GM12878 (cell line): ENCODE measurements at regions not wholly inside any gene's neighbourhood (a gene's known extent, or its start where the extent isn't known, plus 50 kb on each side); places are given as distances from the start of the nearest gene placed in this dataset.

Experiments
- EZH2 ChIP-seq: IDR thresholded peaks from 2 replicates; pipeline ENCODE4 v1.6.1; 2012; ENCODE audit warnings: low read depth, mild to moderate bottlenecking, control low read depth, inconsistent platforms, low read length, borderline replicate concordance; ENCODE audit not compliant: control insufficient read depth
- TF ChIP-seq, protein P1 (sequence below), 3 experiments: IDR thresholded peaks in 2 of 3; conservative IDR thresholded peaks in 1 of 3; 2 replicates each; pipeline ENCODE4 v1.5.1; 2011; ENCODE audit warnings: low read depth in 3 of 3, low read length in 3 of 3, mild to moderate bottlenecking in 3 of 3, control low read depth in 2 of 3, moderate library complexity in 2 of 3, inconsistent platforms in 1 of 3, mixed read lengths in 1 of 3; ENCODE audit not compliant: control insufficient read depth in 2 of 3, insufficient read depth in 1 of 3; ENCODE audit errors: extremely low read depth in 1 of 3
- TF ChIP-seq, protein P2 (sequence below): fragments of 450-650 bp; formaldehyde crosslinking; IDR thresholded peaks from 2 replicates; pipeline ENCODE4 v1.5.0; 2022; ENCODE audit warnings: mild to moderate bottlenecking, missing genetic modification characterization
- TF ChIP-seq, protein P3 (sequence below): fragments of 450-650 bp; IDR thresholded peaks from 2 replicates; pipeline ENCODE4 v1.6.1; 2018; ENCODE audit warnings: borderline replicate concordance, mild to moderate bottlenecking; ENCODE audit not compliant: partially characterized antibody

GRCh38 chr3:144314946-144315345 lies 343.3 kb downstream of the DIPK2A start:
- no peak for TF ChIP-seq EZH2
- TF ChIP-seq, protein P1, sequence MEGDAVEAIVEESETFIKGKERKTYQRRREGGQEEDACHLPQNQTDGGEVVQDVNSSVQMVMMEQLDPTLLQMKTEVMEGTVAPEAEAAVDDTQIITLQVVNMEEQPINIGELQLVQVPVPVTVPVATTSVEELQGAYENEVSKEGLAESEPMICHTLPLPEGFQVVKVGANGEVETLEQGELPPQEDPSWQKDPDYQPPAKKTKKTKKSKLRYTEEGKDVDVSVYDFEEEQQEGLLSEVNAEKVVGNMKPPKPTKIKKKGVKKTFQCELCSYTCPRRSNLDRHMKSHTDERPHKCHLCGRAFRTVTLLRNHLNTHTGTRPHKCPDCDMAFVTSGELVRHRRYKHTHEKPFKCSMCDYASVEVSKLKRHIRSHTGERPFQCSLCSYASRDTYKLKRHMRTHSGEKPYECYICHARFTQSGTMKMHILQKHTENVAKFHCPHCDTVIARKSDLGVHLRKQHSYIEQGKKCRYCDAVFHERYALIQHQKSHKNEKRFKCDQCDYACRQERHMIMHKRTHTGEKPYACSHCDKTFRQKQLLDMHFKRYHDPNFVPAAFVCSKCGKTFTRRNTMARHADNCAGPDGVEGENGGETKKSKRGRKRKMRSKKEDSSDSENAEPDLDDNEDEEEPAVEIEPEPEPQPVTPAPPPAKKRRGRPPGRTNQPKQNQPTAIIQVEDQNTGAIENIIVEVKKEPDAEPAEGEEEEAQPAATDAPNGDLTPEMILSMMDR (IDR thresholded peaks at IDR 0.05 in 2 of 3, conservative IDR thresholded peaks at IDR 0.05 in 1 of 3; ENCODE audit: control insufficient read depth in 2 of 3, extremely low read depth in 1 of 3, insufficient read depth in 1 of 3, low read depth in 3 of 3, low read length in 3 of 3) = no peak
- TF ChIP-seq, protein P2, sequence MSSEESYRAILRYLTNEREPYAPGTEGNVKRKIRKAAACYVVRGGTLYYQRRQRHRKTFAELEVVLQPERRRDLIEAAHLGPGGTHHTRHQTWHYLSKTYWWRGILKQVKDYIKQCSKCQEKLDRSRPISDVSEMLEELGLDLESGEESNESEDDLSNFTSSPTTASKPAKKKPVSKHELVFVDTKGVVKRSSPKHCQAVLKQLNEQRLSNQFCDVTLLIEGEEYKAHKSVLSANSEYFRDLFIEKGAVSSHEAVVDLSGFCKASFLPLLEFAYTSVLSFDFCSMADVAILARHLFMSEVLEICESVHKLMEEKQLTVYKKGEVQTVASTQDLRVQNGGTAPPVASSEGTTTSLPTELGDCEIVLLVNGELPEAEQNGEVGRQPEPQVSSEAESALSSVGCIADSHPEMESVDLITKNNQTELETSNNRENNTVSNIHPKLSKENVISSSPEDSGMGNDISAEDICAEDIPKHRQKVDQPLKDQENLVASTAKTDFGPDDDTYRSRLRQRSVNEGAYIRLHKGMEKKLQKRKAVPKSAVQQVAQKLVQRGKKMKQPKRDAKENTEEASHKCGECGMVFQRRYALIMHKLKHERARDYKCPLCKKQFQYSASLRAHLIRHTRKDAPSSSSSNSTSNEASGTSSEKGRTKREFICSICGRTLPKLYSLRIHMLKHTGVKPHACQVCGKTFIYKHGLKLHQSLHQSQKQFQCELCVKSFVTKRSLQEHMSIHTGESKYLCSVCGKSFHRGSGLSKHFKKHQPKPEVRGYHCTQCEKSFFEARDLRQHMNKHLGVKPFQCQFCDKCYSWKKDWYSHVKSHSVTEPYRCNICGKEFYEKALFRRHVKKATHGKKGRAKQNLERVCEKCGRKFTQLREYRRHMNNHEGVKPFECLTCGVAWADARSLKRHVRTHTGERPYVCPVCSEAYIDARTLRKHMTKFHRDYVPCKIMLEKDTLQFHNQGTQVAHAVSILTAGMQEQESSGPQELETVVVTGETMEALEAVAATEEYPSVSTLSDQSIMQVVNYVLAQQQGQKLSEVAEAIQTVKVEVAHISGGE (CRISPR knock-in tag) = no peak
- TF ChIP-seq, protein P3, sequence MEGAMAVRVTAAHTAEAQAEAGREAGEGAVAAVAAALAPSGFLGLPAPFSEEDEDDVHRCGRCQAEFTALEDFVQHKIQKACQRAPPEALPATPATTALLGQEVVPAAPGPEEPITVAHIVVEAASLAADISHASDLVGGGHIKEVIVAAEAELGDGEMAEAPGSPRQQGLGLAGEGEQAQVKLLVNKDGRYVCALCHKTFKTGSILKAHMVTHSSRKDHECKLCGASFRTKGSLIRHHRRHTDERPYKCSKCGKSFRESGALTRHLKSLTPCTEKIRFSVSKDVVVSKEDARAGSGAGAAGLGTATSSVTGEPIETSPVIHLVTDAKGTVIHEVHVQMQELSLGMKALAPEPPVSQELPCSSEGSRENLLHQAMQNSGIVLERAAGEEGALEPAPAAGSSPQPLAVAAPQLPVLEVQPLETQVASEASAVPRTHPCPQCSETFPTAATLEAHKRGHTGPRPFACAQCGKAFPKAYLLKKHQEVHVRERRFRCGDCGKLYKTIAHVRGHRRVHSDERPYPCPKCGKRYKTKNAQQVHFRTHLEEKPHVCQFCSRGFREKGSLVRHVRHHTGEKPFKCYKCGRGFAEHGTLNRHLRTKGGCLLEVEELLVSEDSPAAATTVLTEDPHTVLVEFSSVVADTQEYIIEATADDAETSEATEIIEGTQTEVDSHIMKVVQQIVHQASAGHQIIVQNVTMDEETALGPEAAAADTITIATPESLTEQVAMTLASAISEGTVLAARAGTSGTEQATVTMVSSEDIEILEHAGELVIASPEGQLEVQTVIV = no peak
